ENCODE measurements at regions not wholly inside any gene's neighbourhood (a gene's known extent, or its start where the extent isn't known, plus 50 kb on each side); places are given as distances from the start of the nearest gene placed in this dataset.

DNA sequence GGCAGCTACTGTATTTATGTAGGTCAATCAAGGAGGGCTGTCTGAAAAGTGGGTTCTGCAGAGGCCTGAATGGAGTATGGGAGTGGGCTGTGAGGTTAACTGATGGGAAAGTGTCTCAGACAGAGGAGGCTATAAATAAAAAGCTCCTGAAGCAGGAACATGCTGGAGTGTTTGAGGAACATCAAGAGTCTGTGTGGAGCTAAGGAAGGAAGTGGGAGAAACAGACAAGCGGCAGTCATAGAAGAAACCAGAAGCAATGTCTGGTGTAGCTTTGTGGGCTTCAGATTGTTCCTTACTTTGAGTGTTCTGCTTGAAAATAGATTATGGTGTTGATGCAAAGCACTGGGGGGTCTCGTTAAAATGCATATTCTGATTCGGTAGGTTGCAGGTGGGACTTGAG, 101.5 kb upstream of the OGFRL1 start:
- no peak for DNase-seq
- Histone ChIP-seq H3K9me3 (ENCODE audit: severe bottlenecking) (no peaks in the 10 kb centered on the region), H3K27me3 (ENCODE audit: insufficient read depth, low read depth, severe bottlenecking) (no peaks in the 10 kb centered on the region), H3K4me3 (ENCODE audit: low read depth, low read length) (no peak overlapping the region), H3K27ac (no peak overlapping the region), H3K36me3 (no peaks in the 10 kb centered on the region)
- TF ChIP-seq, protein P1, sequence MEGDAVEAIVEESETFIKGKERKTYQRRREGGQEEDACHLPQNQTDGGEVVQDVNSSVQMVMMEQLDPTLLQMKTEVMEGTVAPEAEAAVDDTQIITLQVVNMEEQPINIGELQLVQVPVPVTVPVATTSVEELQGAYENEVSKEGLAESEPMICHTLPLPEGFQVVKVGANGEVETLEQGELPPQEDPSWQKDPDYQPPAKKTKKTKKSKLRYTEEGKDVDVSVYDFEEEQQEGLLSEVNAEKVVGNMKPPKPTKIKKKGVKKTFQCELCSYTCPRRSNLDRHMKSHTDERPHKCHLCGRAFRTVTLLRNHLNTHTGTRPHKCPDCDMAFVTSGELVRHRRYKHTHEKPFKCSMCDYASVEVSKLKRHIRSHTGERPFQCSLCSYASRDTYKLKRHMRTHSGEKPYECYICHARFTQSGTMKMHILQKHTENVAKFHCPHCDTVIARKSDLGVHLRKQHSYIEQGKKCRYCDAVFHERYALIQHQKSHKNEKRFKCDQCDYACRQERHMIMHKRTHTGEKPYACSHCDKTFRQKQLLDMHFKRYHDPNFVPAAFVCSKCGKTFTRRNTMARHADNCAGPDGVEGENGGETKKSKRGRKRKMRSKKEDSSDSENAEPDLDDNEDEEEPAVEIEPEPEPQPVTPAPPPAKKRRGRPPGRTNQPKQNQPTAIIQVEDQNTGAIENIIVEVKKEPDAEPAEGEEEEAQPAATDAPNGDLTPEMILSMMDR (IDR thresholded peaks at IDR 0.05; ENCODE audit: low read depth, low read length): no peak

DNA sequence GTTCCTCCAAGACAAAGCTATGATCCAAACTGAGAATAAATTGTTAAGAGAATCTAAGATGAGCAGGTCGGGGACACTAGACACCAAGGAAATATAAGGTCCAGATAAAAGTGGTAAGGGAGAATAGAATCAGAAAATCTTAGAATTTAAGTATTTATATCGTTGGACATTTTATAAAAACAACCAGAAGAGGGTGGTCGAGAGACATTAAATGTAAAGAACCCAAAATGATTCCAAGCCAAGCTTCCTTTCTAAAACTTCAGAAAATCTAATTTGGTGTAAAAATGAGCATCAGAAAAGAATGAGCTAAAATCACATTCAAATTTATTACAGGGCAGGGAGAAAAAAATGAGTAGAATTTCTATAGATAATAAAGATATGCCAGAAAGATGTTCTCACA, 97.8 kb upstream of the OGFRL1 start:
- H3K27me3 ChIP-seq (ENCODE audit: insufficient read depth, low read depth, severe bottlenecking): no peaks in the 10 kb centered on the region
- no peak for DNase-seq
- no peak overlapping the region for H3K4me3 ChIP-seq (ENCODE audit: low read depth, low read length)
- no peak overlapping the region for H3K27ac ChIP-seq
- TF ChIP-seq, protein P1 (IDR thresholded peaks at IDR 0.05; ENCODE audit: low read depth, low read length): no peak
- no peaks in the 10 kb centered on the region for H3K36me3 ChIP-seq
- no peaks in the 10 kb centered on the region for H3K9me3 ChIP-seq (ENCODE audit: severe bottlenecking)

- H3K27me3 ChIP-seq (ENCODE audit: insufficient read depth, low read depth, severe bottlenecking): no peaks in the 10 kb centered on the region
Measured at GRCh38 chr6:71194724-71195123, 93.9 kb upstream of the OGFRL1 start.

GRCh38 chr6:71197267-71197666, 91.3 kb upstream of the OGFRL1 start:
- Histone ChIP-seq H3K4me3 (ENCODE audit: low read depth, low read length) (no peak overlapping the region), H3K9me3 (ENCODE audit: severe bottlenecking) (no peaks in the 10 kb centered on the region), H3K27ac (no peak overlapping the region), H3K27me3 (ENCODE audit: insufficient read depth, low read depth, severe bottlenecking) (no peaks in the 10 kb centered on the region), H3K36me3 (no peaks in the 10 kb centered on the region)
- DNase-seq: no peak
- TF ChIP-seq, protein P1 (IDR thresholded peaks at IDR 0.05; ENCODE audit: low read depth, low read length): no peak

More at GRCh38 chr6:71194724-71195123, 93.9 kb upstream of the OGFRL1 start:
- DNase-seq: no peak
- no peak overlapping the region for H3K27ac ChIP-seq
- H3K36me3 ChIP-seq: no peaks in the 10 kb centered on the region
- TF ChIP-seq, protein P1 (IDR thresholded peaks at IDR 0.05; ENCODE audit: low read depth, low read length): no peak
- no peaks in the 10 kb centered on the region for H3K9me3 ChIP-seq (ENCODE audit: severe bottlenecking)
- H3K4me3 ChIP-seq (ENCODE audit: low read depth, low read length): no peak overlapping the region

GRCh38 chr6:71197780-71198179, 90.8 kb upstream of the OGFRL1 start:
- H3K9me3 ChIP-seq (ENCODE audit: severe bottlenecking): no peaks in the 10 kb centered on the region
- H3K27me3 ChIP-seq (ENCODE audit: insufficient read depth, low read depth, severe bottlenecking): no peaks in the 10 kb centered on the region
- no peak overlapping the region for H3K27ac ChIP-seq
- no peak for DNase-seq
- H3K36me3 ChIP-seq: no peaks in the 10 kb centered on the region
- TF ChIP-seq, protein P1 (IDR thresholded peaks at IDR 0.05; ENCODE audit: low read depth, low read length): no peak
- no peak overlapping the region for H3K4me3 ChIP-seq (ENCODE audit: low read depth, low read length)

- Histone ChIP-seq H3K36me3 (no peaks in the 10 kb centered on the region), H3K9me3 (ENCODE audit: severe bottlenecking) (no peaks in the 10 kb centered on the region), H3K4me3 (ENCODE audit: low read depth, low read length) (no peak overlapping the region), H3K27me3 (ENCODE audit: insufficient read depth, low read depth, severe bottlenecking) (no peaks in the 10 kb centered on the region), H3K27ac (no peak overlapping the region)
- DNase-seq: no peak
- TF ChIP-seq, protein P1 (IDR thresholded peaks at IDR 0.05; ENCODE audit: low read depth, low read length): no peak
Measured at GRCh38 chr6:71198908-71199307, 89.7 kb upstream of the OGFRL1 start.
